ENCODE measurements at regions not wholly inside any gene's neighbourhood (a gene's known extent, or its start where the extent isn't known, plus 50 kb on each side); places are given as distances from the start of the nearest gene placed in this dataset.

GRCh38 chr4:162644346-162644745, 480.5 kb upstream of the FSTL5 start:
- peak; percentile 16 for DNase-seq (ENCODE audit: low read depth)
- no peak for TF ChIP-seq CTCF (IDR thresholded peaks at IDR 0.05; ENCODE audit: insufficient read depth, low read depth, low read length, missing control alignments)
- H3K4me3 ChIP-seq (ENCODE audit: low read length) = no peak overlapping the region

GRCh38 chr4:162640152-162640551, 476.4 kb upstream of the FSTL5 start:
- TF ChIP-seq CTCF (IDR thresholded peaks at IDR 0.05; ENCODE audit: insufficient read depth, low read depth, low read length, missing control alignments) = no peak
- DNase-seq (ENCODE audit: low read depth) = no peak
- H3K4me3 ChIP-seq (ENCODE audit: low read length) = no peak overlapping the region

GRCh38 chr4:162634390-162634789, 470.6 kb upstream of the FSTL5 start:
- H3K4me3 ChIP-seq (ENCODE audit: low read length) = no peak overlapping the region
- DNase-seq (ENCODE audit: low read depth) = no peak
- TF ChIP-seq CTCF (IDR thresholded peaks at IDR 0.05; ENCODE audit: insufficient read depth, low read depth, low read length, missing control alignments) = no peak

- TF ChIP-seq CTCF (IDR thresholded peaks at IDR 0.05; ENCODE audit: insufficient read depth, low read depth, low read length, missing control alignments) = no peak
- H3K4me3 ChIP-seq (ENCODE audit: low read length) = no peak overlapping the region
- DNase-seq (ENCODE audit: low read depth) = no peak
Observed at GRCh38 chr4:162622664-162623063, 458.9 kb upstream of the FSTL5 start.

- DNase-seq (ENCODE audit: low read depth) = no peak
- no peak overlapping the region for H3K4me3 ChIP-seq (ENCODE audit: low read length)
- TF ChIP-seq CTCF (IDR thresholded peaks at IDR 0.05; ENCODE audit: insufficient read depth, low read depth, low read length, missing control alignments) = no peak
Observed at GRCh38 chr4:162610116-162610515, 446.3 kb upstream of the FSTL5 start.

GRCh38 chr4:162586266-162586665, 422.5 kb upstream of the FSTL5 start:
- no peak for TF ChIP-seq CTCF (IDR thresholded peaks at IDR 0.05; ENCODE audit: insufficient read depth, low read depth, low read length, missing control alignments)
- DNase-seq (ENCODE audit: low read depth) = peak; percentile 22
- H3K4me3 ChIP-seq (ENCODE audit: low read length) = no peak overlapping the region

GRCh38 chr4:162582180-162582579, 418.4 kb upstream of the FSTL5 start:
- H3K4me3 ChIP-seq (ENCODE audit: low read length) = no peak overlapping the region
- DNase-seq (ENCODE audit: low read depth) = no peak
- TF ChIP-seq CTCF (IDR thresholded peaks at IDR 0.05; ENCODE audit: insufficient read depth, low read depth, low read length, missing control alignments) = no peak
